H9 (cell line): ENCODE measurements at regions not wholly inside any gene's neighbourhood (a gene's known extent, or its start where the extent isn't known, plus 50 kb on each side); places are given as distances from the start of the nearest gene placed in this dataset.

Experiments used
- DNase-seq: peaks from one replicate; pipeline ENCODE4 v3.0.0-alpha.2; 2017
- H2AFZ ChIP-seq: one replicate; pipeline ENCODE4 v1.6.1; 2013; ENCODE audit warnings: mild to moderate bottlenecking, low read length, control low read depth, moderate library complexity
- H2AK5ac ChIP-seq: 2 replicates; pipeline ENCODE4 v1.6.1; 2013; ENCODE audit warnings: low read length, control low read depth, mixed read lengths; ENCODE audit not compliant: insufficient read length
- H2BK120ac ChIP-seq: one replicate; pipeline ENCODE4 v1.6.1; 2013; ENCODE audit warnings: low read depth, mild to moderate bottlenecking, low read length, control low read depth, inconsistent platforms; ENCODE audit not compliant: poor library complexity, severe bottlenecking
- H2BK12ac ChIP-seq: 2 replicates; pipeline ENCODE4 v1.6.1; 2013; ENCODE audit warnings: low read length, control low read depth, mixed read lengths, low read depth; ENCODE audit not compliant: insufficient read length
- H2BK15ac ChIP-seq: 2 replicates; pipeline ENCODE4 v1.6.1; 2013; ENCODE audit warnings: low read depth, low read length, control low read depth
- H2BK20ac ChIP-seq: one replicate; pipeline ENCODE4 v1.6.1; 2013; ENCODE audit warnings: low read depth, mild to moderate bottlenecking, low read length, control low read depth, inconsistent platforms; ENCODE audit not compliant: poor library complexity, severe bottlenecking
- H2BK5ac ChIP-seq: 2 replicates; pipeline ENCODE4 v1.6.1; 2013; ENCODE audit warnings: low read length, control low read depth, mixed read lengths; ENCODE audit not compliant: insufficient read length
- H3K14ac ChIP-seq: 2 replicates; pipeline ENCODE4 v1.6.1; 2013; ENCODE audit warnings: low read length, control low read depth; ENCODE audit not compliant: insufficient read depth
- H3K18ac ChIP-seq: 2 replicates; pipeline ENCODE4 v1.6.1; 2013; ENCODE audit warnings: low read depth, mild to moderate bottlenecking, mixed read lengths, low read length, control low read depth; ENCODE audit not compliant: insufficient read length
- H3K23ac ChIP-seq: 2 replicates; pipeline ENCODE4 v1.6.1; 2013; ENCODE audit warnings: low read length, control low read depth, mixed read lengths, low read depth; ENCODE audit not compliant: insufficient read length
- H3K23me2 ChIP-seq: 2 replicates; pipeline ENCODE4 v1.6.1; 2013; ENCODE audit warnings: low read depth, mild to moderate bottlenecking, mixed read lengths, low read length, control low read depth; ENCODE audit not compliant: insufficient read length, poor library complexity, severe bottlenecking
- H3K27ac ChIP-seq: 2 replicates; pipeline ENCODE4 v1.5.1; 2013; ENCODE audit warnings: low read length, control low read depth, mixed read lengths, low read depth; ENCODE audit not compliant: insufficient read length
- H3K27me3 ChIP-seq: 2 replicates; pipeline ENCODE4 v1.6.1; 2013; ENCODE audit warnings: low read length, control low read depth, inconsistent platforms; ENCODE audit not compliant: insufficient read depth
- H3K4ac ChIP-seq: 2 replicates; pipeline ENCODE4 v1.6.1; 2013; ENCODE audit warnings: low read depth, mild to moderate bottlenecking, control low read depth, inconsistent platforms, low read length, moderate library complexity
- H3K4me1 ChIP-seq: 2 replicates; pipeline ENCODE4 v1.6.1; 2013; ENCODE audit warnings: low read length, control low read depth, inconsistent platforms; ENCODE audit not compliant: insufficient read depth
- H3K4me2 ChIP-seq: 2 replicates; pipeline ENCODE4 v1.6.1; 2013; ENCODE audit warnings: low read length, control low read depth, mixed read lengths; ENCODE audit not compliant: insufficient read length, insufficient read depth
- H3K56ac ChIP-seq: 2 replicates; pipeline ENCODE4 v1.6.1; 2013; ENCODE audit warnings: low read depth, mild to moderate bottlenecking, mixed read lengths, low read length, control low read depth; ENCODE audit not compliant: insufficient read length
- H3K79me1 ChIP-seq: 2 replicates; pipeline ENCODE4 v1.6.1; 2013; ENCODE audit warnings: low read depth, mild to moderate bottlenecking, moderate library complexity, low read length, control low read depth, inconsistent platforms; ENCODE audit not compliant: insufficient read depth, poor library complexity, severe bottlenecking
- H3K79me2 ChIP-seq: 2 replicates; pipeline ENCODE4 v1.6.1; 2013; ENCODE audit warnings: low read length, control low read depth, inconsistent platforms; ENCODE audit not compliant: insufficient read depth
- H3K9ac ChIP-seq: 2 replicates; pipeline ENCODE4 v1.6.1; 2013; ENCODE audit warnings: low read length, control low read depth, mixed read lengths; ENCODE audit not compliant: insufficient read length; ENCODE audit errors: extremely low read depth
- H3K9me3 ChIP-seq: one replicate; pipeline ENCODE4 v1.6.1; 2013; ENCODE audit warnings: low read depth, low read length, inconsistent platforms; ENCODE audit not compliant: control insufficient read depth
- H3T11ph ChIP-seq: one replicate; pipeline ENCODE4 v1.6.1; 2013; ENCODE audit warnings: mild to moderate bottlenecking, low read length, control low read depth, inconsistent platforms
- H4K20me1 ChIP-seq: one replicate; pipeline ENCODE4 v1.6.1; 2013; ENCODE audit not compliant: control insufficient read depth, insufficient read length, insufficient read depth
- H4K5ac ChIP-seq: 2 replicates; pipeline ENCODE4 v1.6.1; 2013; ENCODE audit warnings: low read depth, mild to moderate bottlenecking, mixed read lengths, low read length, control low read depth; ENCODE audit not compliant: insufficient read length
- H4K8ac ChIP-seq: replicated peaks from 2 replicates; pipeline ENCODE4 v1.6.1; 2013; ENCODE audit warnings: low read length, control low read depth, mixed read lengths, low read depth; ENCODE audit not compliant: insufficient read length
- H4K91ac ChIP-seq: 2 replicates; pipeline ENCODE4 v1.6.1; 2013; ENCODE audit warnings: low read depth, mild to moderate bottlenecking, moderate library complexity, mixed read lengths, low read length, control low read depth; ENCODE audit not compliant: insufficient read length
- H3K27ac Mint-ChIP-seq, 3 experiments: 2 replicates in 2 of 3; 3 replicates in 1 of 3; pipeline ENCODE4 v1.8.0; 2020 to 2021; ENCODE audit warnings: mixed read lengths in 3 of 3, mild to moderate bottlenecking in 1 of 3, moderate library complexity in 1 of 3
- H3K27me3 Mint-ChIP-seq: 2 replicates; pipeline ENCODE4 v1.8.0; 2021; ENCODE audit warnings: low read depth, mild to moderate bottlenecking, moderate library complexity, mixed read lengths
- H3K36me3 Mint-ChIP-seq, 3 experiments: 2 replicates in 2 of 3; 3 replicates in 1 of 3; pipeline ENCODE4 v1.8.0; 2020 to 2021; ENCODE audit warnings: low read depth in 3 of 3, mixed read lengths in 3 of 3; ENCODE audit not compliant: insufficient read depth in 1 of 3
- H3K4me1 Mint-ChIP-seq, 2 experiments: 2 replicates each; pipeline ENCODE4 v1.8.0; 2020; ENCODE audit warnings: mixed read lengths in 2 of 2
- H3K4me3 Mint-ChIP-seq, 2 experiments: 2 replicates in 1 of 2; 3 replicates in 1 of 2; pipeline ENCODE4 v1.8.0; 2020 to 2021; ENCODE audit warnings: mild to moderate bottlenecking in 2 of 2, mixed read lengths in 2 of 2, moderate library complexity in 1 of 2
- H3K9me3 Mint-ChIP-seq, 2 experiments: 2 replicates in 1 of 2; 3 replicates in 1 of 2; pipeline ENCODE4 v1.8.0; 2020; ENCODE audit warnings: mild to moderate bottlenecking in 2 of 2, mixed read lengths in 2 of 2, moderate library complexity in 1 of 2
- CTCF ChIP-seq: fragments of 200-600 bp; sonication (generic); conservative IDR thresholded peaks from 3 replicates; pipeline ENCODE4 v1.8.0; 2021; ENCODE audit warnings: antibody characterized with exemption, mild to moderate bottlenecking
- WGBS: extraction: QIAGEN DNeasy Blood & Tissue Kit; methylation state at CpG from one replicate; pipeline ENCODE4 v1.1.7; 2013; ENCODE audit warnings: missing lambda C conversion rate, low lambda C conversion rate, mixed read lengths; ENCODE audit not compliant: insufficient read length; ENCODE audit errors: extremely low coverage; 5-methylcytosine and 5-hydroxymethylcytosine counted together

- Histone ChIP-seq H2AFZ (no peak overlapping the region), H2BK15ac (no peak overlapping the region), H4K91ac (no peak overlapping the region), H3K79me1 (no peaks in the 10 kb centered on the region), H3K9ac (no peak overlapping the region), H3T11ph (no peak overlapping the region), H2BK5ac (no peak overlapping the region), H3K56ac (no peak overlapping the region), H3K4me1 (no peaks in the 10 kb centered on the region), H3K9me3 (no peaks in the 10 kb centered on the region), H4K8ac (no peak overlapping the region), H3K4ac (no peak overlapping the region), H3K23ac (no peak overlapping the region), H3K79me2 (no peaks in the 10 kb centered on the region), H2BK20ac (no peak overlapping the region), H2BK120ac (no peak overlapping the region), H4K20me1 (no peaks in the 10 kb centered on the region), H2BK12ac (no peak overlapping the region), H3K27ac (no peak overlapping the region), H3K18ac (no peak overlapping the region), H3K27me3 (no peaks in the 10 kb centered on the region), H3K23me2 (no peaks in the 10 kb centered on the region), H3K14ac (no peak overlapping the region), H2AK5ac (no peak overlapping the region), H3K4me2 (no peak overlapping the region), H4K5ac (no peak overlapping the region)
- H3K4me3 Mint-ChIP-seq, result no peak overlapping the region
- H3K27me3 Mint-ChIP-seq, result no peaks in the 10 kb centered on the region
- WGBS, result no CpG with 5 or more reads among the region's 5 CpGs
- H3K4me1 Mint-ChIP-seq, result no peaks in the 10 kb centered on the region
- no peak overlapping the region for H3K27ac Mint-ChIP-seq
- no peak for DNase-seq
- no peak for TF ChIP-seq CTCF
- H3K9me3 Mint-ChIP-seq, result peaks cover 0 to 6% of the 10 kb centered on the region in 2 experiments; a peak in 1 of 5 replicates
- no peaks in the 10 kb centered on the region; a peak in 3 of 7 replicates for H3K36me3 Mint-ChIP-seq
These were observed 224.6 kb upstream of the GPC6 start for GRCh38 chr13:93001866-93002461.
